H9 (cell line): ENCODE measurements at regions not wholly inside any gene's neighbourhood (a gene's known extent, or its start where the extent isn't known, plus 50 kb on each side); places are given as distances from the start of the nearest gene placed in this dataset.

Experiments used
- DNase-seq: peaks from one replicate; pipeline ENCODE4 v3.0.0-alpha.2; 2017
- H2AFZ ChIP-seq: one replicate; pipeline ENCODE4 v1.6.1; 2013; ENCODE audit warnings: mild to moderate bottlenecking, low read length, control low read depth, moderate library complexity
- H2AK5ac ChIP-seq: 2 replicates; pipeline ENCODE4 v1.6.1; 2013; ENCODE audit warnings: low read length, control low read depth, mixed read lengths; ENCODE audit not compliant: insufficient read length
- H2BK120ac ChIP-seq: one replicate; pipeline ENCODE4 v1.6.1; 2013; ENCODE audit warnings: low read depth, mild to moderate bottlenecking, low read length, control low read depth, inconsistent platforms; ENCODE audit not compliant: poor library complexity, severe bottlenecking
- H2BK12ac ChIP-seq: 2 replicates; pipeline ENCODE4 v1.6.1; 2013; ENCODE audit warnings: low read length, control low read depth, mixed read lengths, low read depth; ENCODE audit not compliant: insufficient read length
- H2BK15ac ChIP-seq: 2 replicates; pipeline ENCODE4 v1.6.1; 2013; ENCODE audit warnings: low read depth, low read length, control low read depth
- H2BK20ac ChIP-seq: one replicate; pipeline ENCODE4 v1.6.1; 2013; ENCODE audit warnings: low read depth, mild to moderate bottlenecking, low read length, control low read depth, inconsistent platforms; ENCODE audit not compliant: poor library complexity, severe bottlenecking
- H2BK5ac ChIP-seq: 2 replicates; pipeline ENCODE4 v1.6.1; 2013; ENCODE audit warnings: low read length, control low read depth, mixed read lengths; ENCODE audit not compliant: insufficient read length
- H3K14ac ChIP-seq: 2 replicates; pipeline ENCODE4 v1.6.1; 2013; ENCODE audit warnings: low read length, control low read depth; ENCODE audit not compliant: insufficient read depth
- H3K18ac ChIP-seq: 2 replicates; pipeline ENCODE4 v1.6.1; 2013; ENCODE audit warnings: low read depth, mild to moderate bottlenecking, mixed read lengths, low read length, control low read depth; ENCODE audit not compliant: insufficient read length
- H3K23ac ChIP-seq: 2 replicates; pipeline ENCODE4 v1.6.1; 2013; ENCODE audit warnings: low read length, control low read depth, mixed read lengths, low read depth; ENCODE audit not compliant: insufficient read length
- H3K23me2 ChIP-seq: 2 replicates; pipeline ENCODE4 v1.6.1; 2013; ENCODE audit warnings: low read depth, mild to moderate bottlenecking, mixed read lengths, low read length, control low read depth; ENCODE audit not compliant: insufficient read length, poor library complexity, severe bottlenecking
- H3K27ac ChIP-seq: 2 replicates; pipeline ENCODE4 v1.5.1; 2013; ENCODE audit warnings: low read length, control low read depth, mixed read lengths, low read depth; ENCODE audit not compliant: insufficient read length
- H3K27me3 ChIP-seq: 2 replicates; pipeline ENCODE4 v1.6.1; 2013; ENCODE audit warnings: low read length, control low read depth, inconsistent platforms; ENCODE audit not compliant: insufficient read depth
- H3K4ac ChIP-seq: 2 replicates; pipeline ENCODE4 v1.6.1; 2013; ENCODE audit warnings: low read depth, mild to moderate bottlenecking, control low read depth, inconsistent platforms, low read length, moderate library complexity
- H3K4me1 ChIP-seq: 2 replicates; pipeline ENCODE4 v1.6.1; 2013; ENCODE audit warnings: low read length, control low read depth, inconsistent platforms; ENCODE audit not compliant: insufficient read depth
- H3K4me2 ChIP-seq: 2 replicates; pipeline ENCODE4 v1.6.1; 2013; ENCODE audit warnings: low read length, control low read depth, mixed read lengths; ENCODE audit not compliant: insufficient read length, insufficient read depth
- H3K56ac ChIP-seq: 2 replicates; pipeline ENCODE4 v1.6.1; 2013; ENCODE audit warnings: low read depth, mild to moderate bottlenecking, mixed read lengths, low read length, control low read depth; ENCODE audit not compliant: insufficient read length
- H3K79me1 ChIP-seq: 2 replicates; pipeline ENCODE4 v1.6.1; 2013; ENCODE audit warnings: low read depth, mild to moderate bottlenecking, moderate library complexity, low read length, control low read depth, inconsistent platforms; ENCODE audit not compliant: insufficient read depth, poor library complexity, severe bottlenecking
- H3K79me2 ChIP-seq: 2 replicates; pipeline ENCODE4 v1.6.1; 2013; ENCODE audit warnings: low read length, control low read depth, inconsistent platforms; ENCODE audit not compliant: insufficient read depth
- H3K9ac ChIP-seq: 2 replicates; pipeline ENCODE4 v1.6.1; 2013; ENCODE audit warnings: low read length, control low read depth, mixed read lengths; ENCODE audit not compliant: insufficient read length; ENCODE audit errors: extremely low read depth
- H3K9me3 ChIP-seq: one replicate; pipeline ENCODE4 v1.6.1; 2013; ENCODE audit warnings: low read depth, low read length, inconsistent platforms; ENCODE audit not compliant: control insufficient read depth
- H3T11ph ChIP-seq: one replicate; pipeline ENCODE4 v1.6.1; 2013; ENCODE audit warnings: mild to moderate bottlenecking, low read length, control low read depth, inconsistent platforms
- H4K20me1 ChIP-seq: one replicate; pipeline ENCODE4 v1.6.1; 2013; ENCODE audit not compliant: control insufficient read depth, insufficient read length, insufficient read depth
- H4K5ac ChIP-seq: 2 replicates; pipeline ENCODE4 v1.6.1; 2013; ENCODE audit warnings: low read depth, mild to moderate bottlenecking, mixed read lengths, low read length, control low read depth; ENCODE audit not compliant: insufficient read length
- H4K8ac ChIP-seq: replicated peaks from 2 replicates; pipeline ENCODE4 v1.6.1; 2013; ENCODE audit warnings: low read length, control low read depth, mixed read lengths, low read depth; ENCODE audit not compliant: insufficient read length
- H4K91ac ChIP-seq: 2 replicates; pipeline ENCODE4 v1.6.1; 2013; ENCODE audit warnings: low read depth, mild to moderate bottlenecking, moderate library complexity, mixed read lengths, low read length, control low read depth; ENCODE audit not compliant: insufficient read length
- H3K27ac Mint-ChIP-seq, 3 experiments: 2 replicates in 2 of 3; 3 replicates in 1 of 3; pipeline ENCODE4 v1.8.0; 2020 to 2021; ENCODE audit warnings: mixed read lengths in 3 of 3, mild to moderate bottlenecking in 1 of 3, moderate library complexity in 1 of 3
- H3K27me3 Mint-ChIP-seq: 2 replicates; pipeline ENCODE4 v1.8.0; 2021; ENCODE audit warnings: low read depth, mild to moderate bottlenecking, moderate library complexity, mixed read lengths
- H3K36me3 Mint-ChIP-seq, 3 experiments: 2 replicates in 2 of 3; 3 replicates in 1 of 3; pipeline ENCODE4 v1.8.0; 2020 to 2021; ENCODE audit warnings: low read depth in 3 of 3, mixed read lengths in 3 of 3; ENCODE audit not compliant: insufficient read depth in 1 of 3
- H3K4me1 Mint-ChIP-seq, 2 experiments: 2 replicates each; pipeline ENCODE4 v1.8.0; 2020; ENCODE audit warnings: mixed read lengths in 2 of 2
- H3K4me3 Mint-ChIP-seq, 2 experiments: 2 replicates in 1 of 2; 3 replicates in 1 of 2; pipeline ENCODE4 v1.8.0; 2020 to 2021; ENCODE audit warnings: mild to moderate bottlenecking in 2 of 2, mixed read lengths in 2 of 2, moderate library complexity in 1 of 2
- H3K9me3 Mint-ChIP-seq, 2 experiments: 2 replicates in 1 of 2; 3 replicates in 1 of 2; pipeline ENCODE4 v1.8.0; 2020; ENCODE audit warnings: mild to moderate bottlenecking in 2 of 2, mixed read lengths in 2 of 2, moderate library complexity in 1 of 2
- CTCF ChIP-seq: fragments of 200-600 bp; sonication (generic); conservative IDR thresholded peaks from 3 replicates; pipeline ENCODE4 v1.8.0; 2021; ENCODE audit warnings: antibody characterized with exemption, mild to moderate bottlenecking
- WGBS: extraction: QIAGEN DNeasy Blood & Tissue Kit; methylation state at CpG from one replicate; pipeline ENCODE4 v1.1.7; 2013; ENCODE audit warnings: missing lambda C conversion rate, low lambda C conversion rate, mixed read lengths; ENCODE audit not compliant: insufficient read length; ENCODE audit errors: extremely low coverage; 5-methylcytosine and 5-hydroxymethylcytosine counted together

GRCh38 chr18:60267391-60268058, 105.0 kb downstream of the MC4R start:
- H4K5ac ChIP-seq, result no peak overlapping the region
- no peak overlapping the region for H3T11ph ChIP-seq
- no peak overlapping the region for H2BK120ac ChIP-seq
- H3K27me3 Mint-ChIP-seq, result no peaks in the 10 kb centered on the region
- H3K79me2 ChIP-seq, result no peaks in the 10 kb centered on the region
- H2BK5ac ChIP-seq, result no peak overlapping the region
- H3K18ac ChIP-seq, result no peak overlapping the region
- no peak overlapping the region for H3K9ac ChIP-seq
- H3K4me3 Mint-ChIP-seq, result no peak overlapping the region
- no peak overlapping the region for H3K4me2 ChIP-seq
- WGBS, result no CpG with 5 or more reads among the region's 4 CpGs
- no peak overlapping the region for H2AFZ ChIP-seq
- no peak overlapping the region for H3K56ac ChIP-seq
- peaks cover 3% of the 10 kb centered on the region in 2 experiments; a peak in 2 of 5 replicates for H3K9me3 Mint-ChIP-seq
- no peak overlapping the region for H4K91ac ChIP-seq
- no peaks in the 10 kb centered on the region for H3K27me3 ChIP-seq
- H3K9me3 ChIP-seq, result no peaks in the 10 kb centered on the region
- H3K23ac ChIP-seq, result no peak overlapping the region
- no peaks in the 10 kb centered on the region for H3K4me1 Mint-ChIP-seq
- no peaks in the 10 kb centered on the region for H4K20me1 ChIP-seq
- H3K23me2 ChIP-seq, result no peaks in the 10 kb centered on the region
- H3K36me3 Mint-ChIP-seq, result peaks cover 0 to 4% (median 2%) of the 10 kb centered on the region in 3 experiments; a peak in 1 of 7 replicates
- no peak overlapping the region for H3K27ac ChIP-seq
- H2AK5ac ChIP-seq, result no peak overlapping the region
- no peak overlapping the region for H2BK20ac ChIP-seq
- H2BK15ac ChIP-seq, result no peak overlapping the region
- TF ChIP-seq CTCF, result no peak
- no peaks in the 10 kb centered on the region for H3K79me1 ChIP-seq
- no peak overlapping the region for H3K4ac ChIP-seq
- H3K4me1 ChIP-seq, result no peaks in the 10 kb centered on the region
- H3K27ac Mint-ChIP-seq, result no peak overlapping the region
- H2BK12ac ChIP-seq, result no peak overlapping the region
- no peak for DNase-seq
- H4K8ac ChIP-seq, result no peak overlapping the region
- H3K14ac ChIP-seq, result no peak overlapping the region
